WERI-Rb-1 (cell line): ENCODE measurements at regions not wholly inside any gene's neighbourhood (a gene's known extent, or its start where the extent isn't known, plus 50 kb on each side); places are given as distances from the start of the nearest gene placed in this dataset.
"Not testable (repeated sequence)": the region's sequence is repeated elsewhere in the genome, so short reads cannot be mapped to it uniquely, and the experiment has no call there.

Source experiments
- DNase-seq: peaks from one replicate; pipeline ENCODE4 v3.0.0-alpha.2; 2020
- H3K27ac ChIP-seq: fragments of 250-450 bp; sonication (Bioruptor Pico); 2 replicates; pipeline ENCODE4 v1.5.1; 2020; ENCODE audit warnings: mild to moderate bottlenecking, moderate library complexity
- H3K27me3 ChIP-seq: fragments of 250-450 bp; sonication (Bioruptor Pico); 2 replicates; pipeline ENCODE4 v1.5.1; 2021; ENCODE audit warnings: mild to moderate bottlenecking, low read depth, moderate library complexity; ENCODE audit not compliant: insufficient read depth, severe bottlenecking
- H3K36me3 ChIP-seq: fragments of 250-450 bp; sonication (Bioruptor Pico); 2 replicates; pipeline ENCODE4 v1.5.1; 2020; ENCODE audit warnings: mild to moderate bottlenecking, moderate library complexity
- H3K4me3 ChIP-seq: 2 replicates; pipeline ENCODE4 v1.5.1; 2011; ENCODE audit warnings: low read depth, mild to moderate bottlenecking, control low read depth, low read length
- H3K9me3 ChIP-seq: fragments of 250-450 bp; sonication (Bioruptor Pico); 2 replicates; pipeline ENCODE4 v1.5.1; 2021; ENCODE audit warnings: mild to moderate bottlenecking, moderate library complexity; ENCODE audit not compliant: severe bottlenecking
- TF ChIP-seq, protein P1 (sequence below): IDR thresholded peaks from 2 replicates; pipeline ENCODE4 v1.5.1; 2011; ENCODE audit warnings: low read depth, mild to moderate bottlenecking, control low read depth, inconsistent platforms, low read length

DNA sequence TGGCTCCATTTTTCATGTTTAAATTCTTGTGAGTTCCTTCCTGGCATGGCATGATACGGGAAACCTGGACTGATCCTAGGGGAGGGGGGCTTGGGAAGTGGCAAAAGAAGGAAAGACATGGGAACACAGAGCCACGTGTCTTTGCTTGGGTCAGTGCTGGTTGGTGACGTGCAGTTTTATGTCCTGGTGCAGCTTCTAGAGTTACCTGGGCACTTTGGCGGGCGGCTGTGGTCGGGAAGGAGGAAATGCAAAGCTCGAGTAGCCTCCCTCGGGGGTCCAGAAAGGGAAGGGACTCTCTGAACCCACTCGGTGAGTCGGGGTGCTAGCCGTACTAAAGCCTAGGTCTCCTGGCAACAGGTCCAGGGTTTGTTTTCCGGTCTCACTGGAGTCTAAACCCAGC lies 94.6 kb downstream of the APOB start:
- Histone ChIP-seq H3K27me3 (peaks cover 88% of the 10 kb centered on the region), H3K27ac (no peak overlapping the region), H3K9me3 (no peaks in the 10 kb centered on the region), H3K4me3 (no peak overlapping the region), H3K36me3 (no peaks in the 10 kb centered on the region)
- TF ChIP-seq, protein P1, sequence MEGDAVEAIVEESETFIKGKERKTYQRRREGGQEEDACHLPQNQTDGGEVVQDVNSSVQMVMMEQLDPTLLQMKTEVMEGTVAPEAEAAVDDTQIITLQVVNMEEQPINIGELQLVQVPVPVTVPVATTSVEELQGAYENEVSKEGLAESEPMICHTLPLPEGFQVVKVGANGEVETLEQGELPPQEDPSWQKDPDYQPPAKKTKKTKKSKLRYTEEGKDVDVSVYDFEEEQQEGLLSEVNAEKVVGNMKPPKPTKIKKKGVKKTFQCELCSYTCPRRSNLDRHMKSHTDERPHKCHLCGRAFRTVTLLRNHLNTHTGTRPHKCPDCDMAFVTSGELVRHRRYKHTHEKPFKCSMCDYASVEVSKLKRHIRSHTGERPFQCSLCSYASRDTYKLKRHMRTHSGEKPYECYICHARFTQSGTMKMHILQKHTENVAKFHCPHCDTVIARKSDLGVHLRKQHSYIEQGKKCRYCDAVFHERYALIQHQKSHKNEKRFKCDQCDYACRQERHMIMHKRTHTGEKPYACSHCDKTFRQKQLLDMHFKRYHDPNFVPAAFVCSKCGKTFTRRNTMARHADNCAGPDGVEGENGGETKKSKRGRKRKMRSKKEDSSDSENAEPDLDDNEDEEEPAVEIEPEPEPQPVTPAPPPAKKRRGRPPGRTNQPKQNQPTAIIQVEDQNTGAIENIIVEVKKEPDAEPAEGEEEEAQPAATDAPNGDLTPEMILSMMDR: no peak
- no peak for DNase-seq

GRCh38 chr2:20946468-20946867 lies 97.4 kb downstream of the APOB start:
- Histone ChIP-seq H3K36me3 (no peaks in the 10 kb centered on the region), H3K9me3 (no peaks in the 10 kb centered on the region), H3K4me3 (no peak overlapping the region), H3K27ac (no peak overlapping the region), H3K27me3 (peaks cover 91% of the 10 kb centered on the region)
- DNase-seq: no peak
- TF ChIP-seq, protein P1: no peak

DNA sequence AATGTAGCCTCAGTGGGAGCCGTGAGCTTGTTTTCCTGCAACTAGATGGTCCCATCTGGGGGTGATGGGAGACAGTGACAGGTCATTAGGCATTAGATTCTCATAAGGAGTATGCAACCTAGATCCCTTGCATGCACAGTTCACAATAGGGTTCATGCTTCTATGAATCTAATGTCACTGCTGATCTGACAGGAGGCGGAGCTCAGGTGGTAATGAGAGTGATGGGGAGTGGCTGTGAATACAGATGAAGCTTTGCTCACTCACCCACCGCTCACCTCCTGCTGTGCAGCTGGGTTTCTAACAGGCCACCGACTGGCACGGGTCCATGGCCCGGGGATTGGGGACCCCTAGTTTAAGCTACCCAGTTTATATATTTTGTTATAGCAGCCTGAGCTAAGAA lies 100.2 kb downstream of the APOB start:
- not testable (repeated sequence) for H3K27ac ChIP-seq, H3K36me3 ChIP-seq, DNase-seq, H3K9me3 ChIP-seq, H3K4me3 ChIP-seq
- peaks cover 89% of the 10 kb centered on the region for H3K27me3 ChIP-seq

GRCh38 chr2:20942646-20943125 lies 101.2 kb downstream of the APOB start:
- H3K36me3 ChIP-seq: no peaks in the 10 kb centered on the region
- H3K9me3 ChIP-seq: no peaks in the 10 kb centered on the region
- no peak overlapping the region for H3K4me3 ChIP-seq
- peaks cover 89% of the 10 kb centered on the region for H3K27me3 ChIP-seq
- DNase-seq: no peak
- no peak overlapping the region for H3K27ac ChIP-seq
- TF ChIP-seq, protein P1: no peak

DNA sequence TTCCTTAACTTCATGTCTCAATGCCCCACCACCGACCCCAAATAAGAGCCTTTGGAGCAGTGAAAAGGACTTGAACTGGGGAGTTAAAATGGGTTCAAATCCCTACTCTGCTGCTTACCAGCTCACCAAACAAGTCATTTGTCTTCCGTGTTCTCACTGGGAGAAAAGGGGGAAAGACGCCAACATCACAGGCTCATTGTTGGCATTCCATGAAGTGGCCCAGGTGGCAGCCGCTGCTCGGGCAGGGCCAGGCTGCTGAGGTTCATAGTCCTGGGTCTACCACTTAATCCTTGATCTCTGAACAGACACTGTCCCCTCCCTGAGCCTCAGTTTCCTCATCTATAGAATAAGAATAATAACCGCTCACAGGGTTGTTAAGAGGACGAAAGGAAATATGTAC lies 103.0 kb downstream of the APOB start:
- Histone ChIP-seq H3K36me3 (no peaks in the 10 kb centered on the region), H3K27ac (no peak overlapping the region), H3K27me3 (peaks cover 91% of the 10 kb centered on the region), H3K4me3 (no peak overlapping the region), H3K9me3 (no peaks in the 10 kb centered on the region)
- TF ChIP-seq, protein P1: no peak
- no peak for DNase-seq

DNA sequence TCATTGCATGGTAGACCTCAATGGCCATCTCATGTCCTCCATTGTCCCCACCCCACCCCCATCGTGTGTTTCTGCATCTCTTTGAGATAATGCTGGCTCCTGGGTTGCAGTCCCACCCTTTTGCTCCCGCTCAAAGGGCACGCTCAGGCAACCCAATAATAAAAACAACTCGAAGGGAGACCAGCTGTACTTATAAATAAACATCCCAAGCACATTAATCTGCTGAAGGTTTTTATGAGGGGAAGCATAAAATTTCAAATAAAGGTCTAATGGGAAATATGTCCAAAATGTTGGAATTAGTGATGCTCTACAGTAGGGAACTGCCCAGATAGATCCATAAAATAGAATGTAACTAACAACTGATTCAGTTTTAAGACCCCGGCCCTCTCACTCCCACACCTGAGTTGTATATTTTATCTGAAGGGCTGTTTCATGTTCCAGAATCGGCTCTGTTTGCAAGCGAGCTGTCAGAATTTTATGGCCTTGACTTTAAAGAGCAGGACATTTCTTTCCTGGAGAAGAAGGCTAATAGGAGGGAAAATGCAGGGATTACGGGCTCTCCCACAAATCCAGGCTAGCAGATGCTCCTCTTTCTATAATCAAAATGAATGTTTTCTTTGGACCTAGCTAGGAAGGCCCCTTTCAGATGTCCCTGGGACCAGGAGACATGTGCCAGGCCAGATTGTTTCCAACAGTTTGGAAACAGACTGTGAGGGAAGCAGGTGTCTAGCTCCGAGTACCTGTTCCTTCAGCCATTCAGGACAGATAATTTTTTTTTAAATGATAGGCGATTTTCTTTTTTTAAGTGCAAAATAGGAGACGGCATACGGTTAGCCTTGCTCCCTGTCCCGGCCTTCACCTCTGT lies 103.7 kb downstream of the APOB start:
- DNase-seq: no peak
- TF ChIP-seq, protein P1: no peak
- H3K9me3 ChIP-seq: no peaks in the 10 kb centered on the region
- H3K36me3 ChIP-seq: no peaks in the 10 kb centered on the region
- no peak overlapping the region for H3K27ac ChIP-seq
- peaks cover 91% of the 10 kb centered on the region for H3K27me3 ChIP-seq
- no peak overlapping the region for H3K4me3 ChIP-seq
